GM19463 (cell line): ENCODE measurements at regions not wholly inside any gene's neighbourhood (a gene's known extent, or its start where the extent isn't known, plus 50 kb on each side); places are given as distances from the start of the nearest gene placed in this dataset.
"Not testable (repeated sequence)": the region's sequence is repeated elsewhere in the genome, so short reads cannot be mapped to it uniquely, and the experiment has no call there.

Experiments
- ATAC-seq: cut with Tn5 transposase; IDR thresholded peaks from one replicate; pipeline ENCODE4 v1.9.1; 2021; ENCODE audit warnings: mild to moderate bottlenecking, moderate library complexity; ENCODE audit not compliant: unreplicated experiment

DNA sequence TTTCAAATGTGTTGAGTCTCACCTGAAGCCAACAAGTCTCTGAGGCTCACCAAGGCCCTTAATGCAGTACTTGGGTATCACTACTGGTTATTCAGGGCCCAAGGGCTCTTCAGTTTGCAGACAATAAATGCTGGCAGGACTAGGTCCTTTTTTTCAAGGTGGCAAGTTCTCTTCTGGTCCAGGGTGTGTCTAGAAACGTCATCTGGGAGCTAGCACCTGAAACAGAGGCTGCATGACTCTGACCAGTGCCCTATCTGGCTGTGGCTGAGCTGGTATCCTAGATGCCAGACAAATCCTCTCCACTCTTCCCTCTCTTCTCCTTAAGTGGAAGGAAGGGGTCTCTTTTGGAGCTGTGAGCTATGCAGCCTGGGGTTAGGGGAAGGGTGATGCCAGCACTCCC, 276.8 kb downstream of the PYDC2 start:
- ATAC-seq = no peak

DNA sequence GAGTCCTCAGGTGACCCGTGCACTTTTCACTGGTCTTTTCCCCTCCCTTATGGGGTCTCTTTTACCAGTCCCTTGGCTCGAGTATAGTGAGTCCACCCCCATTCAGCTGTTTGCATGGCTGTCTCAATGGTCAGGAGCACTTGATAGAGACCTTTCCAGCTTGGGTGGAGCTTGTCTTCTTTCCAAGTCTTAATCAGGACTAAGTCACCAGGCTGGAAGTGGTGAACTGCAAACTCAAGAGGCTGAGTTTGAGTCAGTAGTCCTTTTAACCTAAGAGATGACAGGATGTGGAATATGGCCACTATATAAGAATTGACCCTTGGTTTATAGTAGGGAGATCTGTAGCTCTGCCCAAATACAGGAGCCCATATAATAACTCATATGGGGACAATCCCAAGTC, 279.7 kb downstream of the PYDC2 start:
- no peak for ATAC-seq

DNA sequence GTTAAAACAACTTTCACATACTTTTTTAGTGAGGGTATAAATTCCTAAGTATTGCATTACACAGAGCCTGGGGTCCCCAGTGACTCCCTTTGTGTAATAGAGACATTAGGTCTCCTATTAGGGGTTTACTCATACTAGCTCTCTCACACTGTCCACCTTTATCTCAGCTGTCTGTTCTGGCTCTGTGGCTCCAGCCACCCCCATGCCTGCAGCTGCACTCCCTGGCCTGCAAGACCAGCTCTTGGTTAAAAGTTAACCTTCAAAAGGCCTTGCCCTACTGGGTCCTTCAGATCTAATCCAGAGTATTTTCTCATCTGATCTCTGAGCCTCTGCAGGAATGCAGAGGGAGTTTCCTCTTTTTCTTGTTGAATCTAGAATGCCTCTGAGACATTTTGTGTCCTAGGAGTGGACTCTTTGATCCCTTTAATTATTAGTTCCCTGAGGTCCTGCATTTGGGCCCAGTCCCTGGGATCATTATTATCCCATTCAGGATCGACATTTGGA, 280.9 kb downstream of the PYDC2 start:
- ATAC-seq = not testable (repeated sequence)

DNA sequence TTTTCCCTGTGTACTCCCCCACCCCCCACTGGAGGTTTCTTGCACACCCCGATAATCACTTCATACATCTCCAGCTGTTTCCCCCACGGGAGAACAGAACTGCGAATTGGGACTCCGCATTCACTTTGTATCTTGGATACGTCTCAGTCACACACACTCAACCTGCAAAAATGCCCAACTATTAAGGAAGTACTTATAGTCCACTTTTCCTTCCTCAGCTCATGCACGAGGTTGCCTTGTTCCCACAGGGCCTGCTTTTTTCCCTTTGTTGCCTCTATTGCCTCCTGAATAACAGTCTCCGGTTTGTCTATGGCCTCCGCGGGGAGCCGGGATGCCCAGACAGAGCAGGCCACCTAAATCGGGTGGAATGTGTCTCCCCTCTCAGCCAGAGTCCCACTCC, 282.3 kb downstream of the PYDC2 start:
- no peak for ATAC-seq

DNA sequence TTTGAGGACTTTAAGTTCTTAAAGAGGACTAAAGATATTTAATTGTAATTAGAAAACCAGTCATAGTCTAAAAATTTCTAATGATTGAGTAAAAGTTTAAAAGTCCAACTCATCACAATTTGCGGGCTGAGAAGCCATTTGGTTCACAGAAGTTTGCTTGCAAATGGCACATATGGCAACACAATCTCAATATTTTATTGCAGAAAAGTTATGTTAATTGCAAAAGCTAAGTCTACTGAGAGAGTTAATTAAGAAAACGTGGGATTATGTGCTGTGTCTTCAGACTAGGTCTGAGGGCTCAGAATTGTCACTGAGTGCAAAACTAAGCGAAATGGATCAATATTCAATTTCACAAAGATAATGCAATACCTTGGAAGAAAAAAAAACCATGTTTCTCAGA, 289.7 kb downstream of the PYDC2 start:
- no peak for ATAC-seq

DNA sequence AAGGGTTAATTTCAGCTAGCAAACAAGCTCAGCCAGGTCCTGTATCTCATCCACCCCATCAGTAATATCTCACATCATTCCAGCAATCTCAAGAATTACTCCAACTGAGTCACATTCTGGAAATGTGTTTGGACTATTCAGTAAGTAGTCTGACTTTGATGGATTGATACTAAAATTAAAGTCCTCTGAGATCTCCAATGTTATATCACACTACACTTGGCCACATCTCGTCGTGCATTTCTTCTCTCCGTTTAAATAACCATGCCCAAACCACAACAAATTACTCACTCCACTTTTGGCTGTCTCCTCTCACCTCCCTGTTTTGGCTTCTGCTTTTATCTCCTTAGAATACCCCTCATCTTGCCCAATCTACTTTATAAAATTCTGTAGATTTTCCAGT, 292.2 kb downstream of the PYDC2 start:
- ATAC-seq = no peak

DNA sequence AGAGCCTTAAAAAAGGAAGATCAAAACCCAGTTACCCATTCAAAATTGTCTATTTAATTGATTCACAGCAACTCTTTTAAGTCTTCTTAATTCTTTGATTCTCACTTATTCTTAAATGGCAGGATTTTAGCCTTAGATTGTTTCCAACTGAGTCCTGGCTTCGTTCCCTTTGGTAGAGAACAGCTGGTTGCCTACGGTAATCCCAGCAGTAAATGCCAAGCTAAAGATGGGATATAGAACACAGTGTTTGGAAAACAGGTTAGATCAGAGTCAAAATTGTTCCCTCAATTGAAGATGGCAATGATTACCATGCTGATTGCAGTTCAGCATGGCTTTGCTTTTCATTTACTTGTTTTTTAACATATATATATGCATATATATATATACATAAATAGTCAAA, 300.9 kb downstream of the PYDC2 start:
- ATAC-seq = no peak

DNA sequence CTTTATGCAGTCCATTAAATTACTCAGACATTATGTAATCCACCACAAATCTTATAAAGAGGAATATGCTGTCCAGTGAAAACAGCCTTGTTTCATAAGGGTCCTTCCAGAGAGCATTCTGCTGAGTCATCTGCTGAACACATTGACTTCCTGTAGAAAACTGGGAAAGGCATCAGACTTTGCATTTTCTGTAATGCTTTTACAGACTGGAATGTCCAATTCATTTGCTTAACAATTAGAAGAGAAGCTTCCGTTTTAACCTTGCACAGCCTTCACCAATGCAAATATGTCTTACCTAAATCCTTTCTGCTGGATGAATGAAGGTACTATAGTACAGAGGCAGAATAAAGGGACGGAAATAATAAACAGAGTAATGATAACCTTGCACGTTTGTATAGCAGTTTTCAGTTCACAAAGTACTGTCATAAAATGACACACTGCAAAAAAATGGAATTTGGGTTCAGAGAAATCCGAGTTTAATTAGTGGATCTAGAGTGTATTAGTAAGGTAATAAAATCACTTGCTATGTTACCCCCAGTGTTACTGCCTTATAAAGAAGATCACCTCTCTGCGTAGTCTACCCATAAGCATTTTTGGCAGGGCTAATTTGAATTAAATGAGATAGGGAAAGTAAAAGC, 301.5 kb downstream of the PYDC2 start:
- no peak for ATAC-seq

DNA sequence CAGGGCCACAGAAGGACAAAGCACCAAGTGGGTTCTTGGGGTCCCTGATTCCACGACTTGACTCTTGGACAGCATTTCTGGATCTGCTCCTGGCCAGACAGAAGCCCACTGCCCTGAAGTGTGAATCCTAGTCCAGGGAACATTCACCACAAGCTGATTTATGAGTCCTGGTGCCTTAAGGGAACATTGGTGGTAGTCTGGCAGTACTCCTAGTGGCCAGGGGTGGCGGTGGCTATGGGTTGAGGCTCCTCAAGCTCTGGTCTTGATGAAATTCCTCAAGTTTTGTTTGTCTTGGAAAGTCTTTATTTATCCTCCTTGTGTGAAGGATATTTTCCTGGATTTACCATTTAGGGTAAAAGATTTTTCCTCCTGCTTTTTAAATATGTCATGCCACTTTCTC, 307.5 kb downstream of the PYDC2 start:
- no peak for ATAC-seq

DNA sequence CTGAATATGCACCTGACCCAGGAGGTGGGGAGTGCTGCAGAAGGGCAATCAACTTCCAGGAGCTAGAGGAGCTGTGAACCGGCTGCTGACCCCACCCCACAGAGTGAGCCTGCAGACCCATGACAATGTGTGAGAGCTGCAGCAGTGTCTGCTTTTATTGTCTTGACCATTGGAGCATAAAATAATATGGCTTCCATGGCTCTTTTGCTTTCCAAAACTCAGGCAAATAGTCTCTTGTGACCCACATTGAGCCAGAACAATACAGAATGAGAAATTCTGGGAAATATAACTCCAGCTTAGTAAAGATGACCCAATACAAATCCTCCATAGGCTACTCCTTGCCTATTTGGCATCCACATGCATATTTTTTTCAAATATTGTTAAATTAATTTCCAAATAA, 309.6 kb downstream of the PYDC2 start:
- ATAC-seq = no peak

DNA sequence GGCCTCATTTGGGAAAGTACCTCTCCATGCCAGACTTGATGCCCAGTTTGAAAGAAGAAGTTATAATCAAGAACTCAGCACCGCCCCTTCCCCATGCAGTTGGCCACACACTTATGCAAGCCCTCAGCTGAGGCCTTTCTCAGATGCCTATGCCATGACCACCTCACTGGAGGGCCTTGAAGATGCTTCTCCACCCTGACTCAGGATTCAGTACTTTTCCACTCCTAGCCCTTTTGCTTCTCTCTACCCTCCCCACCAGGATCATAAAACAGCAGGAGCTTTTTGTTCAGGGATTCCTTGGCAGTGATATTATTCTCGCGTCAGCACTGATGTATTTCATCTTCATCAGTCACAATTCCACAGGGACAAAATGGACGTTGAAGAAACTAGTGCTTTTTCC, 313.5 kb downstream of the PYDC2 start:
- ATAC-seq = no peak

DNA sequence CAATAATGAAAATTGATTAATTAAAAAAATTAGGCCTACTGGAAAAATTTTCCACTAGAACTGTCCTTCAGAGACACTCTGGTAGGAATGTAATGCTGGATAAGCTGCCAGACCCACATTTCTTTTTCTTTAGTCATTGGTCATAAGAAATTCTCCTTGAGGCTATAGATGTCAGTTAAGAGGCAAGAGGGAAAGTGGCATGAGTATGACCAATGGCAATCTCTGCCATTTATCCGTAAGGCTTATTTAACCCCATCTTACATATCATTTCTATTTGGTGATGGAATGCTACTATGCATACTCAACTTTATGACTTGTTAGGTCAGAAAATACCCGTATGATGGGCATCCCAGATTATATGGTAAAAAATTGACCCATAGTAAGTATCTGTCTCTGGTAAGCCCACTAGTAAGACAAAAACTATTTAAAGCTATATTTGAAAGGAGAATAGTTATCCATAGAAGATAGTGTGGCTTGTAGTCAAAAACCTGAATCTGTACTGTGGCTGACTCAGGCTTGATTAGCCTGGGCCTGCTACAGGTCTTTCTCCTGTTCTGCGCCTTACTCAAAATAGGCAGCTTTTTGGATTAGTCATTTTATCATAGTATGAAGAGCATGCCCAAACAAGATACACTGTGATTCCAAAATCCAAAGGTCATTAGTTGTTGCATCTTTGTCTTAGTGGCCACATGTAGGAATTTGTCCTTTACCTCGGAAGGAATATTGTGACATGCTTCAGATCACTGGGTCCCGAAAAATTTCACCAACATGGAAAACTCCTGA, 314.7 kb downstream of the PYDC2 start:
- no peak for ATAC-seq

DNA sequence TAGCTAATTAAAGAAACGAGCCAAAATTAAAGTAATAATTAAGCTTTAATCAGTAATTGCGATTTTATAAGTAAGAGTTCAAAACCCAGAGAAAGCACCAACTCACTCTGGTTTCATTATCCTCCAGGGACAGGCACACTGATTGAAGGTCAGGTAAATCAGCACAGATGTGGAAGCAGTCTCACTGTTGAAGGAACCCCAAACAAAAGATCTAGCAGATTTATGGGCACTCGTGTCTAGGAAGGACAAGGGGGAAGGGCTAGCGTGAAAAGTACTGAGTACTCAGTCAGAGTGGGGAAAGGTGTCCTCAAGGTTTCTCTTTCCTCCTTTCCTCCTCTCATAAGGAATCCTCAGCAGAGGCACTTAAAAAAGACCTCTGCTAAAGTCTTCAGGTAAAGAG, 320.1 kb downstream of the PYDC2 start:
- ATAC-seq = no peak

DNA sequence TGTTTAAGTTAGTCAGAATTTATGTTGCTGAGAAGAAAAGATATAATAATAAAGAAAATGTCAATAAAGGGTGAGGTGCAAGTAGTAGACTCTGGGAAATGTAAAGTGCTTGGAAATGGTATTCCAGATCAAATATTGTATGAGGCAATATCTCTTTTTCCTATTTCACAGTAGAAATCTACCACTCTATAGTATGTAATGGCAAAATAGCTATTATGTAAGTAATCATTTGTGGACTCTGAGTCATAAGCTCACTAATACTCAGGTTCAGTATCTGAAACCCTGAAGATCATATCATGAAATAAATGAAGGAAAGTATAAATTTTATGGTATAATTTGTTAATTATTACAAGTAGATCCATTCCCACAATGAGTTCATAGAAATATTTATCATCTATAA, 322.1 kb downstream of the PYDC2 start:
- ATAC-seq = no peak

DNA sequence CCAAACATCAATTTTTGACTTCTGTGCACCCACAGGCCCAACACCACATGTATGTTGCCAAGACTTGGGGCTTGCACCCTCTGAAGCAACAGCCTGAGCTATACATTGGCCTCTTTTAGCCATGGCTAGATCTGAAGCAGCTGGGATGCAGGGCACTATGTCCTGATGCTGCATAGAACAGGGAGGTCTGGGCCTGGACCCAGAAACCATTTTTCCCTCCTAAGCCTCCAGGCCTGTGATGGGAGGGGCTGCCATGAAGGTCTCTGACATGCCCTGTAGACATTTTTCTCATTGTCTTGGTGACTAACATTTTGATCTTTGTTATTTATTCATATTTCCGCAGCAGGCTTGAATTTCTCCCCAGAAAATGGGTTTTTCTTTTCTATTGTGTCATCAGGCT, 330.0 kb downstream of the PYDC2 start:
- no peak for ATAC-seq

DNA sequence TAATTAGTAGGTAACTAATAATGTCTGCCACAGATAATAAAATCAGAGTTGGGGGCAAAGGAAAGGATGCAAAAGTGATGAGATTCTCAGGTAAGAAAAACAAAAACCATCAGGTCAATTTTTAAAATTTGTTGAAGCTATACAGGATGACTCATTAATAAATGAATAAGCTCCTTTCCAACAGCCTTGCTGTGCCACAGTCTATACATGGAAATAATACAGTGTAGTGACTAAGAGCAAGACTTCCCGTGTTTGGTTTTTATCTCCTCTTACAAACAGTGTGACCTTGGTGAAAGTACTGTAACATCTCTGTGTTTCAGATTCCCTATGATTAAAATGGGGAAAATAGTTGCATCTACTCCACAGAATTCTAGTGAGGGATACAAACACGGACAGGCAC, 331.6 kb downstream of the PYDC2 start:
- ATAC-seq = no peak

DNA sequence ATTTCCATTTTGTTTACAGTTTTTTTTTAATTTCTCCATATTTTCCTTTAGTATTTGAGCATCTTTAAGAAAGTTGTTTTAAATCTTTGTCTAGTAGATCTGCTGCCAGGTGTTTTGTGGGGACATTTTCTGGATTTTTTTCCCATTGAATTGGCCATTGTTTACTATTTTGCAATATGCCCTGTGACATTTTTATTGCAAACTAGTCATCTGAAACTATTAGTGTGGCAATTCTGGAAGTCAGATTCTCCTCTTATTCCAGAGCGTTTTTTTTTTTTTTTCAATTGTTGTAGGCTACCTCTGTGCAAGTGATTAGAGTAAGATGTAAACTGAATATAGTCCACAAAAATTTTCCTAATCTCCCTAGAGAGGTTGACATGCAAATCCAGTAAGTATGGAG, 334.2 kb downstream of the PYDC2 start:
- ATAC-seq = no peak

DNA sequence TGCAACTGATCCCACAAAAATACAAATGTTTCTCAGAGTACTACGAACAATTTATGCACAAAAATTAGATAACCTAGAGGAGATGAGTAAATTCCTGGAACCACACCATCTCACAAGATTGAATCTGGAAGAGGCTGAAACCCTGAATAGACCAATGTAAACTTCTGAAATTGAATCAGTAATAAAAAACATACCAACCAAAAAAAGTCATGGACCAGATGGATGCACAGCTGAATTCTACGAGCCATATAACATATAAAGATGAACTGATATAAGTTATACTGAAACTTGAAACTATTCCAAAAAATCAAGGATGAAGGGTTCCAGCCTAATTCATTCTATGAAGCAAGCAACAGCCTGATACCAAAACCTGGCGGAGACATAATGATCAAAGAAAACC, 336.3 kb downstream of the PYDC2 start:
- no peak for ATAC-seq

DNA sequence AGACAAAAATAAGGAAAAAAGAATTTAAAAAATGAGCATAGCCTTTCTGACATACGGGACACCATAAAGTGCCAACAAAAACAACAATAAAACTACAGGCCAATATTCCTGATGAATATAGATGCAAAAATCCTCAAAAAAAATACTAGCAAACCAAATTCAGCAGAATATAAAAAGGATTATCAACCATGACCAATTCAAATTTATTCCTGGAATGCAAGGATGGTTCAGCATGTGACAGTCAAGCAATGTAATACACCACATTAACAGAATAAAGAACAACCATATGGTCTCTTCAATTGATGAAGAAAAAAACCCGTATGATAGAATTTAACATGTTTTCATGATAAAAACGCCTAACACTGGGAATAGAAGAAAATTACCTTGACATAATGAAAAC, 341.7 kb downstream of the PYDC2 start:
- ATAC-seq = no peak

DNA sequence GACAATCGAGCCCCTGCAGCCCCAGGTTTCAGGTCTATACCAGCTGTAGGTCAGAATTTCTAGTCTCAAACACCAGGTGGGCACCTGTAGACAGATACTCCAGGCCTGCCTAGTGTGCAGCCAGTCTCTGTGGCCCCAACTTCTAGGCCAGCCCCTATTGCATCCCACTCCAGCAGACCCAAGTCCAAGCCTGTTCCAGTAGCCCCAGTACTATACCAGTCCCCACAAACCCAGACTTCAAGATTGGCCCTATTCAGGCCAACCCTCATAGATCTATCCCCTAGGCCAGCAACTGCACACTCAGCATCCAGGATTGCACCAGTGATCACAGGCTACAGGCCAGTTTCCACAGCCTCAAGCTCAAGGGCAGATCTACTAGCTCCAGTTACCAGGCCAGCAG, 344.0 kb downstream of the PYDC2 start:
- ATAC-seq = no peak

DNA sequence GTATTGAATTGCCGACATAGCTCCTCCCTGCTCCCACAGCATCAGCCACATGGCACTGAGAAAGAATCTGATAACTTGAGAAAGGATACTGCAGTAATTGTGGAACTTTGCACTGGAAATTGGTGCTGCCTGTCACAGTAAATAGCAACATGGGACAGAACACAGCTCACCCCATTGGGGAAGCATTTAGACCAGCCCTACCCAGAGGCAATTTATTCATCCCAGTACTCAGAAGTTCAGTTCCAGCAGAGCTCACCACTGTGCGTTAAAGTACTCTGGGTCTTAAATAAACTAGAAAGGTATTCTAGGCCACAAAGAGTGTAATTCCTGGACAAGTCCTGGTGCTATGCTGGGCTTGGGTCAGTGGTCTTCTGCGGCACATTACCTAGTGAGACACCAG, 347.1 kb downstream of the PYDC2 start:
- no peak for ATAC-seq

DNA sequence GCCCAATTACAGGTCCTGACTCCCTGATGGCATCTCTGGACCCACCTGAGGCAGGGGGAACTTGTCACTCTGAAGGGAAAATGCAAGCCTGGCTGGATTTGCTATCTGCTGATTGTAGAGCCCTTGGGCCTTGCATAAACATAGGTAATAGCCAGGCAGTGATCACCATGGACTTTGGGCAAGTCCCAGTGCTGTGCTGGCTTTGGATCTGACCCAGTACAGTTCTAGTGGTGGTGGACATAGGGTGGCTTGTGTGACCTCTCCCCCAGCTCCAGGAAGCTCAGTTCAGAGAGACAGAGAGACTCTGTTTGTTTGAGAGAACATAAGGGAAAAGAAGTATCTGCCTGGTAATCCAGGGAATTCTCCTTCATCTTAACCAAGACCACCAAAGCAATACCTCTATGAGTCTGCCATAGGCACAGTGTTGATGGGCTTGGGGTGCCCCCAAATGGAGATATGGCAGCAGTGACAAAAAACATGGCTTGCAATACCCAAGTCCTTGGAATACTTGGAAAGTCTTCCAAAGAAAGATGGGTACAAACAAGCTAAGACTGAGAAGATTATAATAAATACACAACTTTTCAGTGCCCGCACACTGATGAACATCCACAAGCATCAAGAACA, 348.5 kb downstream of the PYDC2 start:
- no peak for ATAC-seq
